GM18520 (cell line): ENCODE measurements at regions not wholly inside any gene's neighbourhood (a gene's known extent, or its start where the extent isn't known, plus 50 kb on each side); places are given as distances from the start of the nearest gene placed in this dataset.

Source experiments
- ATAC-seq: cut with Tn5 transposase; IDR thresholded peaks from one replicate; pipeline ENCODE4 v1.9.1; 2021; ENCODE audit not compliant: unreplicated experiment

DNA sequence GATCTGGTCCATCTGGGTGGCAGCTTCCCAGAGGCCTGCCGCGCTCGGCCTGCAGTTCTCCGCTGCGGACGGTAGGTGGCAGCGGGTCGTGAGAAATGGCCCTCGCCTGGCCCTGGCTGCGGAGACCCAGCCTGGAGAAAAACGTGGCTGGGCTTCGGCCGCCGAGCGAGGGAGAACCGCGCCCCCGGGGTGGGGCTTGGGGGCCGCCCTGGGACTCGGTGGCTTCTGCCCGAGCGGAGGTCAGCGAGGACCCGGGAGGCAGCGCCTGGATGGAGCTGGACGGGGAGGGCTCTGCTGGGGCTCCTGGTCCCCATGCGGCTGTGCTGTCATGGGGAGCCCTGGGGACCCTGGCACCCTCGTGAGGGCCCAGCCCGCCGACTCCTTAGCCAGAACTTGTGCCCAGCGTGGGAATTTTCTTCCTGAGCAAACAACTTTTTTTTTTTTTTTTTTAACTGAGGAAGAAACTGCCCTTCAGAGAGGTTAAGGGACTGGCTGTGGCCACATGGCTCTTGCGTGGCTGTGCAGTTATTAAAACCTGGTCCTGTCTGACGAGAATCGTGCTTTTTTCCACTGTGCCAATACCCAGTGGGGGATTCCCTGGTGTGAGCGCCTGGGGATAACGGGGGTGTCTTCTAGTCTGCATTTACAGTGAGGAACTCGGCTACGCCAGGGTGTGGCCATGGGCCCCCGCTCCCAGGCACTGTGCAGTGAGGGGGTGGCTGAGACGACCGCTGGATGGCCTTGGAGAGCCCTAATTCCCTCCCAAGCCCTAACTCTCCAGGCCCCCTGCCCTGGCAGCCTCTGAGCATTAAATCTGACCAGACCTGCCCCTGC, 535.6 kb downstream of the INSC start:
- ATAC-seq = peak; percentile 90

DNA sequence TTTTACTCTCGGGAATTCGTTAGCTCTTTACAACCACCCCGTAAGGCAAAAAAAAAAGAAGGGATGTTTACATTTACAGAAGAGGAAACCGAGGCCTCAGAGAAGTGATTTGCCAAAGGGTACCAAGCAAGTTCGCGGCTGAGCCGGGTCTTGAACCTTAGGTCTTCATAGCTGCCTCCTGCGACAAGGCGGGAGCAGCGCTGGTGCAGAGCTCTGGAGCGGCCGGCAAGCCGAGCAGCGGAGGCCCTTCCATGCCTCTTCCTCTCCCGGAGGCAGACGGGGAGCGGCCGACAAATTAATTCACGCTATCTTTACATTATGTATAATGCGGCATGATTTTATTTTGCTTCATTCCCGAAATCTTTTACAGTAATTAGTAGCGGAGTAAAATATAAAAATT, 536.3 kb downstream of the INSC start:
- no peak for ATAC-seq

DNA sequence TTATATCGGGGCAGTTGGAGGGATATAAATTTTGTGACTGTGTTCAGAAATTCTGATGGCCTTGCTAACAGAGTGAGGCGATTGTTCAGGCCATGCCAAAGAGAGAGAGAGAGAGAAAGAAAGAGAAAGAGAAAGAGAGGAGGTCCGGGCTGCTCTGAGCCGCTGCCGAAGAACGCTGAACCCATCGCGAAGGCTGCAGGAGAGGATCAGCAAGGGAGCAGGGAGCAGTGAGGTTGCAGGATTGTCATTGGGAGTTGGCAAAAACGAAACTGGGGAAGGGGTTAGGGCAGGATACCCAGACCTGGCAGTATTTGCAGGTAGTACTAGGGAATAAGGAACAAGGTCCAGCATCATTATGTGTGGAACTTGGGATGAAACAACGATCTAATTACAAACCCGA, 537.1 kb downstream of the INSC start:
- no peak for ATAC-seq

DNA sequence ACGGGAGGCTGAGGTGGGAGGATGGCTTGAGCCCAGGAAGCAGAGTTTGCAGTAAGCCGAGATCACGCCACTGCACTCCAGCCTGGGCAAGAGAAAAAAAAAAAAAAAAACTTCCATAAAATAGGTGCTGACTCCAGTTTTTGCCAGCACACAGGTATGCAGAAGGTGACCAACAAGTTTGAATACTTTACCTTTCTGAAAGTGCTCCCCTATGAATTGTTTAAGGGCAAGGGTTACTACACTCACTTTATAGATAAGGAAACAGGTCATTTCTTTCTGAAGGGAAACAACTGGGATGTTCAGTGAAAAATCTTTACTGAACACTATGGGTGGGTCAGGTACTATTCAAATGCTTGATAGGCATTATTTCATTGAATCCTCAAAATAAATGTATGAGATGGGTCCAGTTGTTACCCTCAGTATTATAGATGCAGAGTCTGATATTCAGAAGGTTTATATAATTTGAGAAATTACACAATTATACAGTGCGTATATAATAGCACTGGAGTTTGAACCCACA, 538.5 kb downstream of the INSC start:
- no peak for ATAC-seq

DNA sequence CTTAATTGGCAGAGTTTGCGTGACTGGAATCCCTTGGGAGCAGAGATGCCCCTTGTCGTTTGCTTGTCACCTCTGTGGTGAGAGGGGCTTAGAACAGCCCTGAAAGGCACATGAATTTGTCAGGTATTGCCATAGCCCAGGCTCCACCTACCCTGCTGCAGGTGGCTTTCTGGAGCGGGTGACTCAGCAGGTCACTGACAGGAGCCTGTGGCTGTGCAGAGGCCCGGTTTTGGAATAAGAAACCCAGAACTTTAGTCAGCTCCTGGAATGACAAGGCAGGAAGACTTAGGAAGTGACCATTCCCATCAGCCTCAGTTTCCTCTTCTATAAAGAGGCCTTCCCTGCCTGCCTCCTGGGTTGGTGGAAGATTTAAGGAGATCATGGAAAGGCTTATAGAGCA, 539.7 kb downstream of the INSC start:
- ATAC-seq = no peak

DNA sequence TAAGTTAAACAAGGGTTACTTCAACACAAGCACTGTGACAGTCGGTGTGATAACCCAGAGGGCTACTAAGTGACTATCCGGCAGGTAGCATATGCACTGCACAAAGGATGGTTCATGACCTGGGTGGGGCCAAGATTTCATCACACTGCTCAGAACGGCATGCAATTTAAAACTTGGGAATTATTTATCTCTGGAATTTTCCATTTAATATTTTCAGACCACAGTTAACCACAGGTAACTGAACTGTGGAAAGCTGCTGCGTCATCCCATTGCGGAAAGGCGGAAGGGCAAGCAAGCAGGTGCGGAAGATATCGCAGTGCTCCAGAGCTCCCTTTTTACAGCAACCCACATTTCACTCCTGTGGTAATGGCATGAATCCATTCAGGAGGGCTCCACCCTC, 540.8 kb downstream of the INSC start:
- no peak for ATAC-seq

DNA sequence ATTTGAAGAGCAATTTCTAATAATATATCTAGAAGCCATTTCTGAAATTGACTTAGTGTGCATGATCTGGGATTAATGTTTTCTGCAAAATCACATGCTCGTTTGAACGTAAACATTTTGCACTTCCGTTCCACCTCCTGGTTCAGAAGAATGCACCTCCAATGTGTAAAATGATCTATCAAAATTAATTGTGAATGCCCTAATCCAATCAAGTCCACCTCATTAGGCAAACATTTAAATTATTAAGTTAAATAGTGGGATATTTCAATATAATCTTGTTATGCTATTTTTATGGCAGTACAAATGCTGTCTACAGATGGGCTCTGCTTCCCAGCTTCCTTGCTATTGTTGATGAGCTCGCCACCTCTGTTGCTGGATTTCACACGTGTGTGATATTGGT, 542.5 kb downstream of the INSC start:
- ATAC-seq = no peak

DNA sequence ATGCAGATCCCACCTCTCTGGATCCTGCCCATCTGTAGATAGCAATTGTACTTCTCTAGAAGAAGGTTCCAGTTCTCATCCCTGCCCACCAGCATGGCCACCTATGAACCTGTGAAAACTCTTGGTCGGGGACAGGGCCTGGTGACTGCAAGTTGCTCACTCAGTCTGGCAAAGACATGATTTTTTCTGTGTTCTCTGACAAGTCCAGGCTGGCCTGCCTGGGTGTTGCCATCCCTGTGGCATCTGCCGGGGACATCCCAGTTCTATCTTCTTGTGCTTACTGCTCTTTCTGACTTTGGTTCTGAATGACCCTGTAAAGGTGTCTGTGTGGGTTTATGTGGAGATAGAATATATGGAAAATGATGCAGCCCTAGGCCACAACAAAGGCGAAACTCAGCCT, 545.8 kb downstream of the INSC start:
- ATAC-seq = no peak

DNA sequence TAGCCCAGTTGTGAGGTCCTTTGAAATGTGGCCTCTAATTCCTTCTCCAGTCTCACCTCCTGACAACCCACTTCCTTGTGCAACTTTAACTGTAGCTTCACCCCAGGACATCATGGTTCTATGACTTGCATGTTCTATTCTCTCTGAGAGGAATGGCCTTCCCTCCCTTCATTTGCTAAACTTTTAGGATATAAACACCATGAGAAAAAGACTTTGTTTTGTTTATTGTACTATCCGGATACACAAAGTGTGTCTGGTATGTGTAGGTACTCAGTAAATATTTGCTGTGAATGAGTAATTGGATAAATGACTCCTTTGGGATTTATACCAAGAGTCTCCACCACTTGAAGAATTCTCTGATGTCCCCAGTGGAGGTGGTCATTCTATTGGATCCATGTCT, 547.6 kb downstream of the INSC start:
- no peak for ATAC-seq

DNA sequence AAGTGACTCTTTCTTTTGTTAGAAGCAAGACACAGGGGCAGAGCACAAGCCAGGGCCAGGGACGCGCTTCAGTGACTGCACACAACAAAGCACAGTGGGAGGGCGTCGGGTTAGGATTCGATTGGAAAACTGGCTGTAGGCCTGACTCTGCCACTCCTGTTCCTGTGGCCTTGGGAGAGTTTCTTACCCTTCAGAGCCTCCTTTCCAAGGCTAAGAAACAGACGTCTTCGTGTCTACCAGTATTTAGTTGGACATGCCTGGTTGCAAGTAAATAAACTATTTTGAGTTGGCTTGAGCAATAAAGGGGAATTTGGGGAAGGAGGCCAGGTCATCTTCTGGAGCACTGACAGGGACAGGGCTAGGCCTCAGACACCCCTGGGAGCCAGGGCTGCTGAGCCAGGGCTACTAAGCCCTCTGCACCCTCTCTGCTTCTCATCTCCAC, 549.1 kb downstream of the INSC start:
- ATAC-seq = no peak

DNA sequence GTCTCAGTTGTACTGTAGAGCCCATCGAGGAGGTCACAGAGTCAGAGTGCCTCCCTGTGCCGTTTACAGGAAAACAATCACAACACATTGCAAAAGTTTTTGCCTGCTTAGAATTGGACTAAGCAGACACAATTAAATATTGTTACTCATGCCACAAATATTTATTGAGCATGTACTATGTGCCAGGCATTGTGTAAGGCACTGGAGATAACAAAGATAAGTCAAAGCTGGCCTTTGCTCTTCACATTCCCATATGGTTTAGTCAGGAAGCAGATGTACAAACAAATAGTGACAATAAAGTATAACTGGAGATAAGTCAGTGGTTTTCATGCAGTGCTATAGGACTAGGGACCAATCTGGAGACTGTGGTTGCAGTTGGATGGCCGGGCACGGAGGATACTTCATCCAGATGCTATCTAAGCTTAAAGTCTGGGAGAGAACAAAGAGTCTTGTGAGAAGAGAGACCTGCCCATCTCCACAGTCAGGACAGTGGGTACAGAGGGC, 550.7 kb downstream of the INSC start:
- ATAC-seq = no peak

DNA sequence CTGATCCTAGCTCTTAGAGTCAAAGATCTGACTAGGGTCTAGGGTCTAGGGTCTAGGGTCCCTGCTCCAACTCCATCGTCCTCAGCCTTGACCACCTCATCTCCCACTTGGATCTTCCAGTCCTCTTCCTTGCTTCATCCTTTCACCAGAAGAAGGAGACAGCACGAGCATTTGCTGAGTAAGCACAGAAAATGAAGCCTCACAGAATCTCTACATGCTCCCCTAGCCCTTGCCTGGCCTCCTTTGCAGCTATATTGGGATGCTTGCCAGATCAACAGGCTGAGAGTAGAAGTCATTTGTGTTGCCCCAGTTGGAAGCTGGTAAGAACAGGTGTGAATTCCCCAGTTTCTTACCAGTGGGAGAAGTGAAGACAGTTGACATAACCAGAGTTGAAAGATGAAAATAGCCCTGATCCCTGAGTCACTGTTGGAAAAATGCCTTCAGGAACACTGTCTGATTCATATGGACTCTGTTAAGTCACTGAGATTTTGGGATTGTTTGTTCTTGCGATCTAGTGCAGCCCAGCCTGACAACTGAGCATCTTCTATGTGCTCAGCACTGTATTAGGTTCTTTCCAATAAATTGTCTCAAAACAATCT, 552.5 kb downstream of the INSC start:
- ATAC-seq = no peak

DNA sequence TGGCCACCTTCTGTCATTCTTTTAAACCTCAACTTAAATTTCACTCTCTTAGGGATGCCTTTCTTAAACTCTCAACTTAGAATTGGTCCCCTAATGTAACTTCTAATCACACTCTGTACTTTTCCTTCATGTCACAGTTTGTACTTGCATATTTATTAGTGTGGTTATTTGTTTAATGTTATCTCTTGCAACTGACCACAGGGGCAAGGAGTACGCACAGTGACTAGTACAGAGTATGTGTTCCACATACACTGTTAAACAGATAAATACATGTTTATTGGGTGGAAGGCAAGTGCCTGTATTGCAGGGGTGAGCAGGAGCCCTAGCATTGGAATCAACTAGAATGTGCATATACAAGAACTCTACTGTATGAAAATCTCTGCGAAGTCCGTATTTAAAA, 554.0 kb downstream of the INSC start:
- ATAC-seq = no peak

DNA sequence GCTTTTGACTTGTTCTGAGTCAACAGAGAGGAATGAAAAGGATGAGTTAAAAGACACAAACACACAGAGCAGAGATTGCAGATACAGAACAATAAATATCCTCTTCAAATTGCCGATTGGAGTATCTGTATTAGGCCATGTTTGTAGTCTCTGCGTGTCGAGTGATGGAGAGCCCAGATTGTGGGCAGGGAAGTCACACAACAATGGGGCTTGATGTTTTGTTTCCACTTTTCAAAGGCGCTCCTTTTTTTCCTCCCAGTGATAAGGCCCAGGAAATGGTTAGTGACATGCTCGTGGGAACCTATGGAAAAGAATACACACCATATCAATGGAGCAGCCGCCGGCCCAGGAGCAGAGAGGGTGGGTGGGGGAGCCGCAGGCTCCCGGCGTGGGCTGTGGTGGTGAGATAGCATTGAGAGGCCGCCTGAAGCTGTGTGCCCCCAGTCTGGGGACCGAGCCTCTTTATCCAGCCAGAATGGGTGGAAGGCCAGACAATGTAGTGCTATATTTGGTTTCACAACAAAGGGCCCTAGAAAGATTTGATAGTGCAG, 555.9 kb downstream of the INSC start:
- no peak for ATAC-seq

DNA sequence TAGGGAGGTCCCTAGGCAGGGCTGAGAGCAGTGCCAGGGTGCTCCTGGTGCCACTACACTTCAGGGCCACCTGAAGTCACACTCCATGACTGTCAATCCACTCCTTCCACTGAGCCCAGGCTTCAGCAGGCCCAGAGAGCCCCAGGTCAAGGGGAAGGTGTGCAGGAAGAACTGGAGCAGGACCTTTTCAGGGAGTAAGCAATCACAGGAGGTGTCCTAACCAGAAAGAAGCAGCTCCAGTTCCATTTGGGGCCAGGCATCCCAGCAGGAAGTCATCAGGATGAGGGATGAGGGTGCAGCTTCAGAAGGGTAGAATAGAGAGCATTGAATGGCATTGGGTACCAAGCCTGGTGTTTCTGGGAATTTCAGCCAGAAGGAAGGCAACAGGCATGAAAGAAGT, 556.5 kb downstream of the INSC start:
- no peak for ATAC-seq

DNA sequence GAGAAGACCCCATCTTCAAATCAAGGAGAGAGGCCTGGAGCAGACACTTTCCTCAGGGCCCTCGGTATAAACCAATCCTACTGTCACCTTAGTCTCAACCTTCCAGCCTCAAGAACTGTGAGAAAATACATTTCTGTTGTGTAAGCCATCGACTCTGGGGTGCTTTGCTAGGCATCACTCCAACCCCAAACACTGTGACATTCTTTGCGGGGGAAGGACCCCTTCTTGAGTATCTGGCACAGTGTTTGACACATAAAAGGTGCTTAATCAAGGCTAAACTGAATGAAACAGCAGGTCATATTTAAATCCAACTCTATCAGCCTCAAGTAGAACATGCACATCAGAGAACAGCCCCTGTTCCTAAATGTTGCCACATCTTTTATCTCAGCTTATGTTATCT, 558.1 kb downstream of the INSC start:
- no peak for ATAC-seq

DNA sequence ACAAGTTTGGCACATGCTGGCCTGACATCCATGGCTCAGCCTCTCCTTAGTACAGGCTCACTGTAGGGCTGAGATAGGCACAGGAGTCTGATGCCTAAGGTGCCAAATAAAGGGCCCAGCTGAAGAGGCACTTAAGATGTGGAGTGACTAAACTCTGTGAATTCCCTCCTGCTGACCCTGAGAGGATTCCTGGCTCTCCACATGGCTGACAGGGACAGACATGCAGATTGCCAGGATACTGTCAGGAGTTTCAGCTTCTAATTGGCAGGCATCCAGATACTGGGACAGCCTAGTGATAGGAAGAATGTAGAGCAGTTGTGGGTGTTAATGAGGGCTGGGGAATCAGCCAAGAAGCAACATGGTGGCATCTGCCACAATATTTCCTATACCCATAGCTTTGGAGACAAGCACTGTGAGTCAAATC, 558.7 kb downstream of the INSC start:
- no peak for ATAC-seq

DNA sequence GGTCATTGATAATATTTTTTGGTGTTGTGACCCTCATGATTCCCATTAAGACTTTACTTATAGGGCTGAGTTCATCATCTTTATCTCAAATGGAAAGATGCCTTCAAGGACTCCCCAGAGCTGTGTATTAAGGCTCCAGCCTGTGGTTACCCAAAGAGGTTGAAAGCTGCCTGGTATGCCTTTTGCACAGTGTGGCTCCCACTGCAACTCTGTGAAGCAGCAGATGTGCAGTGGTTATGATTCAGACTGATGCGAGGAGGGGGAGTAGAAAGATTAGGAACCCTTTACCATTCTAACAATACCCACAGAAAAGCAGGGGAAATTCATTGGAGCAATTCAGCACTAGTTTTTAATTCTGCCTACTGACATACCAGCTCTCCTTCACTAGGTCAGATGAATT, 560.0 kb downstream of the INSC start:
- ATAC-seq = no peak

DNA sequence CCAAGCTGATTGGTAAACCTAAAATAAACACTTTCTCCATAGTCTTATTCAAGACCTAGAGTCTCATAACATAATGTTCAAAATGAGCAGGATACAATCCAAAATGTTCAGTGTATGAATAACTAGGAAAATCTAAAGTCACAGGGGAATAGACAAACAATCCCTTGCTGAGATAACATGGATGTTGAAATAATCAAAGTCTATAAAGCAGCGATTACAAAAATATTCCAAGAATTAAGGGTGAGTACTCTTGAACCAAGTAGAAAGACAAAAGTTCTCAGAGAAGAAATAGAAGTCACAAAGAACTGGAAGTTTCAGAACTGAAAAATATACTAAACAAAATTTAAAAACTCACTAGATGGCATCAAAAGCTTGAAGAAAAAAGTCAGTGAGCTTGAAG, 561.0 kb downstream of the INSC start:
- no peak for ATAC-seq

DNA sequence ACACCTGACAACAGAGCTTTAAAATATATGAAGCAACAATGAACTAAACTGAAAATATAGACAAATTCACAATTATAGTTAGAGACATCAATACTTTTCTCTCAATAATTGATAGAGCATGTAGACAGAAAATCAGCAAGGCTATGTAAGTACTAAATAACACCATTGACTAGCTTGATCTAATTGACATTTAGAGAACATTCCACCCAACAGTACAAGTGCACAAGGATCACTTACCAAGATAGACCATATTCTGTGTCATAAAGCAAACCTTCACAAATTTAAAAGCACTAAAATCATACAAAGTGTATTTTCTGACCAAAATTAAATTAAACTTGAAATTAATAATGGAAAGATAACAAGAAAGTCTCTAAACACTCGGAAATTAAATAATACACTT, 562.5 kb downstream of the INSC start:
- no peak for ATAC-seq

DNA sequence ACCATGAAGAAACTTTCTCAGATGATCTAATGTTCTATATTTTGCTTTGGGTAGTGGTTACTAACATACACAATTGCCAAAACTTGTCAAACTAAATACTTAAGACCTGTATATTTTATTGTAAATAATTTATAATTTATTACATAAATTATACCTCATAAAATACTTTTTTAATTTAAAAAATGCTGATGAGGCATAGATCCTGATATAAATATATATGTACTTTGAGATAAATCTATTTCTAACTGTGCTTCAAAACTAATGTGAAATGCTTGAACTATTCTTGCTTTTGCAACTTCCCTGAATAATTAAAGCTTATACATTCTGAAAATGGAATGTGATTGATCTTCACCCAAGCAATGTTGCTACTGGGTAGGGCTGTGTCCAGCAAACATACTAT, 568.8 kb downstream of the INSC start:
- ATAC-seq = no peak

DNA sequence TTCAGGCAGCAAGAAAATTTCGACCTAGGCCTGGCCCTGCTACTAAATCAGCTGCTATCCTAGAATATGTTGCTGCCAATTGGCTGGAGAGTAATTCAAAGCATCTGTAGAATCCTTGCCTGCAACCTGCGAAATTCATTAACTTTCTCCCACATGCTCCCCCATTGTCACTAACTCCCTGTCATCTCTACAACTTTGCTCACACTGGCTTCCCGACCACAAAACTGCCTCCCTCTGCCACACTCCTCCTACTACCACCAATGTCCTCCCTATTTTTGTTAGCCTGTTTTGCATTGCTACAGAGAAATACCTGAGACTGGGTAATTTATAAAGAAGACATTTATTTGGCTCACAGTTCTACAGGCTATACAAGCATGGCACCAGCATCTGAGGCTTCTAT, 570.6 kb downstream of the INSC start:
- ATAC-seq = no peak
